Ureter (tissue), 1 donor: ENCODE measurements at regions not wholly inside any gene's neighbourhood (a gene's known extent, or its start where the extent isn't known, plus 50 kb on each side); places are given as distances from the start of the nearest gene placed in this dataset.

Source experiments
- DNase-seq: peaks from one replicate; pipeline ENCODE4 v3.0.0-alpha.2; 2020; ENCODE audit warnings: low spot score
- donor health status: DM: yes; HTN: yes; CAD: no.

DNA sequence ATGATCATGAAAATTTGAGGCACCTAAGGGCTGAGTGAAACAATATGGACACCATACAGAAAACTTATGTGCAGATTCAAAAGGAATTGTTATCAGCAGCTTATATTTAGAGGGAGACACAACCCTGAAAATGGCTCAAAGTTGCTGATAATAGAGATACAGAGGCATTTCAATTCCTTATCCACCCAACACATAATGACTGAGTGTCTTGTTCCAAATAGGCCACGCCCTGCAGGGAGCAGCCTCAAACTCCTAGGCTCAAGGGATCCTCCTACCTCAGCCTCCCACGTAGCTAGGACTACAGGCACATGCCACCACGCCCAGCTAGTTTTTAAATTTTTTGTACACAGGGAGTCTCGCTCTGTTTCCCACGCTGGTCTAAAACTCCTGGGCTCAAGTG, 79.0 kb downstream of the LBH start:
- no peak for DNase-seq

DNA sequence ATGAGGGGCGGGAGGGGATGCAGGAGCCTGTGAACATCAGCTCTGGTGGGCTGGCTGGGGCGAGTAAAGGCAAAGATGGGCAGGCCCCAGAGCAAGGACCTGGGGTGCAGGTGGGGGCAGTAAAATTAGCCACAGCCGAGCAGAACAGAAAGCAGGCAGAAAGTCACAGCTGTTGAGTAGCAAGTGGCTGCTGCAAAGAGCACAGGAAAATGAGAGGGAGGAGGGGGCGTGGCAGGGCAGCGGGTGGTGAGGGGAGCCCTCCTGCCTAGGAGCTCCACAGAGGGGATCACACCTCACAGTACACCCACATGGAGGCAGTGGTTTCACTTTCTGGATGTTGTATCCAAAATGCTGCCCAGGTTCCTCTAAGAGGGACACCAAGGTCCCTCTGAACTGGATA, 79.6 kb downstream of the LBH start:
- DNase-seq, result no peak

DNA sequence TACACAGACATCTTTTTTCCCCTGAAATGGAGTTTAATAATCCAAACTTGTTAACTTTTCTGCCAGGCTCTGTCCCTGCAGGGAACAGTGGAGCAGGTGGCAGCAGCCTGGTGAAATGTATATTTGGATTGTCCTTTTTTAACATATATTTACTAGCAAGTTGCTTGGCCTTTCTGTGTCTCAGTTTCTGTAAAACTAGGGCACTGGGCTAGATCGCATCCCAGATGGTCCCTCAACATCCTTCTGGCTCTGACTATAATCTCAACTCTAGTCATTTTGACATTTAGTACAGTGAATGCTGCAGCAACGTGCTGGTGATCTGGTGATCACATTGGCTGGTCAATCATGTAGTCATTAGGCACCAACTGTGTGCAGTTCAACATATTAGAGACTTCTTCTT, 80.4 kb downstream of the LBH start:
- no peak for DNase-seq

DNA sequence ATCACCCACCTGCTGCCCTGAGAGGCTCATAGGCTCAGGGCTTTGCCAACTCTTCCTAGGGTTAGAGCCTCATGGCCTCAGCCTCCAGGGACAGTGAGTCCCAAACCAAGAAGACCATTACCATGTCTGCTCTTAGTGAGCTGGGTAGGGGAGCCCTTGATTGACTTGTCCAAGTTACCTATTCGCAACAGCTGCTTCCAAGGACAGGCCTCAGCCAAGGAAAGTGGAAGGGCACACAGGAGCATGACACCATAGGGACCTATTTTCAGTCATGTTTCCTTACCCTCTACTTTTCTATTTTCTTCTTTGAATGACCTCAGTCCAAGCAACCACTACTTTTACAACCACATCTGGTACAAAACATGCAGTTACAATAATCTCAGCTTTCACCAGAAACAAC, 81.6 kb downstream of the LBH start:
- no peak for DNase-seq

DNA sequence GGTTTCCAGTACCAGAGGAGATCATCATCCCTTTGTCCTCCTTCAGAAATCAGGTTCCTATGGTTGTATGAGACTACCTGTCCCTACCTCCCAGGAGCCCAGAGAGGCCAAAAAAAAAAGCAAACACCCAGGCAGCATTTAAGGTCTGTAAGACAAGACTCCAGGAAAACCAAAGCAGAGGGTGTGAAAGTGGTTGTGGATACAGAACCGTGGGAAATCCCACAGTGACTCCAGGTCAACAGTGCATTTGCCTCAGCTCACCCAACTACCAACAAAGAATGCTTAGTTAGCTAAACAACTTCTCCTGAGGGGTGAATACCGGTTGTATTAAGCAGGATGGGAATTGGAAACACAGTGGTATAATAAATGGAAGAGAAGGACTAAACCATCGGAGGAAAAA, 83.6 kb downstream of the LBH start:
- DNase-seq, result no peak

DNA sequence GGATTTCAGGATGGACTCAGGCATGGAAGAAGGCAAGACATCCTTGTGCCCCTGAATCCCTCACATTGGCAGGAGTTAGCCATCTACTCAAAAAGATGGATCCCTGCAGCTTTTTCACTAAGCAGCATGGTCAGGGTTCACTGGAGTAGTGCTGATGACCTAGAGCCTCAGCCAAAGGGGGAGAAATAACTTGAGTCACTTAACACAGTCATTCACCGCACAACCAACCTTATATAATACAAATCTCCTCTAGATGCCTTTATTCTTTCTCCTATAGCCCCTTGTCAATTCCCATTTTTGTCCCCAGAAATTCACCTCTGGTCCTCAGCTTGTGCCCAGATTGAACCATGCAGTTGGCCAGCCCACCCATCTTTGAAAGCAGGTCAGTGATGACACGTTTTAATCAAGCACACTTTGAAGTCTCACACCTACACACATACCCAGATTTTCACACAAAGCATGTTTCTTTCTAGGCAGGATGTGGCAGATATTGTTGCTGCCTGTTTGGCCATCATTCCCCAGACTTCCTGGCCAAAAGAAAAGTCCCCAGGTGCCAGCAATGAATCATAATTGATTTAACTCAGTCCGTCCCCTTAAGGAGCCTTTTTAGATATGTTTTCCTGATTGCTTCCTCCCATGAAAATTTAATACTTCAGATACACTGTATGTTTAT, 84.2 kb downstream of the LBH start:
- DNase-seq, result no peak

DNA sequence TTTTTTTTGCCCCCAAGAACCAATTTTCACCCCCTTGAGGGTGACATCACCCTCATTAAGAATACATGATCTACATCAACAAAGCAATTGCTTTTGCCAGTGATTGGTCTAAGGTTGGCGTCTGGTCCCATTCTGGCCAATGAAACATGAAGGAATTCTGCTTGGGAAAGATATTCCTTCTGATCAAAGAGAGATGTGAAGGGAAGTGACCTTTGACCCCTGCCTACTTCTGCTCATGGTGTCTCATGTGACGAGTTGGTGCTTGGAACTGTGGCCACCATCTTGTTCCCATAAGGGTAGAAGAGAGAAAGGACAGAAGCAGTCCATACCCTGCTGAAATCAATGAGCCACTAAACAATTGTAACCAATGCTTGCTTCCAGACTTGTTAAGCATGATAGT, 85.1 kb downstream of the LBH start:
- DNase-seq, result no peak

DNA sequence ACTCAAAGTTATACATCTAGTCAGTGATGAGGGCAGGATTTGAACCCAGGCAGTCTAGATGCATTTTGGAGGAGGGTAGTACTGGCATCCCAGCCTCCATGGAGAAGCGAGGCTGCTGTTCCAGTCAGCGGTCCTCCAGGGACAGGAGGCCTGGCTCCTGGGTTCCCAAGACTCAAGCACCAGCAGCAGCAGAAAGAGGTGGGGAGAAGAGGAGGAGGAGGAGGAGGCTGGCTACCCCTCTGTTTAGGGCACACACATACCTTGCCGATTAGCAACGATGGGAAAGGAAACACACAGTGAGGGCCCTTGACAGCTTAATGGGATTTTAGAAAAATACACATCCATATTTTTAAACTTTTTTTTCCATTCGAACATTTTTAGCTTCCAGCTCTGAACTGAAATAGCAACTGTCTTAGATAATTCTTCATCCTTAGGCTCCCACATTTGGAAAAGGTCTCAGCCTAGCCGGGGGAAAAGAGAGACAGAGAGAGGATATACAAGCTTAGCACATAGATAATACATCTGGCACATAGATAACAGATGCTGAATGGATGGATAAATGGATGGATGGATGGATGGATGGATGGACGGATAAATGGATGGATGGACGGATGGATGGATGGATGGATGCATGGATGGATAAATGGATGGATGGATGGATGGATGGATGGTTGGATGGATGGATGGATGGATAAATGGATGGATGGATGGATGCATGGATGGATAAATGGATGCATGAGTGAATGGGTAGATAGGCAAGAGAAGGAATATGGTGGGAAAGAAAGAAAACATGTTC, 87.9 kb downstream of the LBH start:
- DNase-seq, result no peak

DNA sequence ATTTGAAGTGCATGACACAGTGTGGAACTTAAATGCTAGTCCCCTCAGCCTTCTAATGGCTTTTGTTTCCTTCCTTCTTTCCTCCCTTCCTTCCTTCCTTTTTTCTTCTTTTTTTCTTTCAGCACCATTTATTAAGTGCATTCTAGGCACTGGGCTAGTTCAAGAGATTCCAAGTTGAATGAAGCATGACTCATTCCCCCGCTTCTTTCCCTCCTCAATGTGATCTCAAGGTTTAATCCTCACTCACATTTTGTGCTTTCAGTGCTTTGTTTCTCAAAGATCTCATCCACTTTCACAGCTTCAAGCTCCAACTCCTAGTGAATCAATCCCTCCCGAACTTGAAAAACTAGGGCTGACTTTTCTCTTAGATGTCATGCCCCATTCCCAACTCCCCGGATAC, 90.1 kb downstream of the LBH start:
- no peak for DNase-seq

DNA sequence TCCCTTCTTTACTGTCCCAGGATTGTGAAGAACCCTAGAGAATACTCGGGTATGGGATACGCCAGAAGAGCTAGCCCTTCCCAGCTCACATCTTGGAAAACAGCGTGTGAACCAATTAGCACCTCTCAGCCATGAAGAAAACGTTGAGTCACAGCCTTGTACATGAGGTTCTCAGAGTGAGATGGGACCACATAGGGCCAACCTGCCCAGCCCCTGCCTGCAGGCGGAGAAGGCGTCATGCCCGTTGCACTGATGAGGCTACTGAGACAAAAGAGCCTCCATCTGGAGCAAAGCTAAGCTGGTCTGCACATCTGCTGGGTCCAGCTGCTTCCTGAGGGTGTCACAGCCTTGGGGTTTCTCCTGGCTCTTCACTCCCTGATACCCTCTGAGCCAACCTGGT, 92.2 kb downstream of the LBH start:
- DNase-seq, result no peak

DNA sequence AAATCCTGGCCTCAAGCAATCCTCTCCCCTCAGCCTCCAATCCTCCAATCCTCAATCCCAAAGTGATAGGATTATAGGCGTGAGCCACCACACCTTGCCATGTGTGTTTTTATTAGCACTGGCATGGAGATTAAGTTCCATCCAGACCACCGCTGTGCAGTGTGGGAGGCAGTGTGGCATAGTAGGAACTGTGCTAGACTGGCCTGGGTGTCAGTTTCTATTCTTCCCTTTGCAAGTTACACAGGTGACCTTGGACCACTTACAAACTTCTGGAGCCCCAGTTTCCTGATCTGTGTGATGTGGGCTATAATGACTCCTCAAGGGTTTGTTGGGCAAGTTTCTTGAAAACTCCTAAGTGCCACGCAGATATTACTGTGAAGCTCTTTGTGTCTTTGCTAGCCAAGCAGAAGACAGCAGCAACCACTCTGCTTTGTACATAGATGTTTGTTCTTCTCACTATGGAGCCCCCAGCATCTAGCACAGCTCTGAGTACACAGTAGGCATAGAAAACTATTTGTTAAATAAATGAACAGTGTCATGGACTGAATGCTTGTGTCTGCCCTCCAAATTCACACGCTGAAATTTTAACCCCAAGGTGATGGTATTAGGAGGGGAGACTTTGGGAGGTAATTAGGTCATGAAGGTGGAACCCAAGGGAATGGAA, 93.0 kb downstream of the LBH start:
- DNase-seq, result no peak

DNA sequence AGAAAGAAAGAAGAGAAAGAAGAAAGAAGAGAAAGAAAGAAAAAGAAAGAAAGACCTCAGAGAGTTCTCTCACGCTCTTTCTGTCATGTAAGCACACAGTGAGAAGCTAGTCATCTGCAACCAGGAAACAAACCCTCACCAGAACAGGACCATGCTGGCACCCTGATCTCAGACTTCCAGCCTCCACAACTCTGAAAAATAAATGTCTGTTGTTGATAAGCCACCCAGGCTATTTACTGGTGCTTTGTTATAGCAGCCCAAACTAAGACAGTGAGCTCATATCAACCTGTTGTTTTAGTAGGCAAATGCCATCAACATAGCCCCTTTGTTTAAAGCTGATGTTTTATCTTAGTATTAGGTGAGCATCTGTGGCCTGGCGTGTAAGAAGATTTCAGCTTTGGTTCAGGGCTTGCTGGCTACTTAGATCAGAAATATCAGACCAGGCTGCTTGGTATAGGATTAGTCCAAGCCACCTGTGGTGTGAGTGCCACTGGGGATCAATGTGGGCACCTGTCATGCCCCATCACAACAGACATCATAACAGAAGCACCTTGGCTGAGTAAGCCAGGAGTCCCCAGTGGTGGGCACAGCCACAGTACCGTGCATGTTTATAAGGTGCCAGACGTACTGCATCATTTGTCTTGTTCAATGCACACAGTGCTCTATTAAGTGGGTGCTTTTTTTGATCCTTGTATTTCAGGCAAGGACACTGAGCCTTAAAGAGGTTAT, 94.4 kb downstream of the LBH start:
- no peak for DNase-seq

DNA sequence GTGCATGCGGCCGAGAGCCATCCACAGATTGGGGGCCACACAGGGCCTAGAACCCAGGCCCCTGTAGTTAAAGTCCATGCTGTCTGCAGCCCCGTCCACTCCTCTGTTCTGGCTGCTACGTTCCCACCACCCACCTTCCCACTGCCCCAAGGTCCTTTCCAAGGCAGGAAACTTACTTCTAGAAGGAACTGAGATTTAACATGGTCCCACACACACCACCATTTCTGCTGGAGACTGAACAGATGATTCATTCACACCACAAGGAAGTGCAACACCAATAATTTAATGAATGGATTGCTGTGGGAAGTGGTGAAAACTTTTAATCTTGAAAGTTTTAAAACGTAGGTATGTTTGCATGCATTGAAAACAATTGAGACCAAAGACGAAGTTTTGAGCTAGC, 95.2 kb downstream of the LBH start:
- DNase-seq, result no peak

DNA sequence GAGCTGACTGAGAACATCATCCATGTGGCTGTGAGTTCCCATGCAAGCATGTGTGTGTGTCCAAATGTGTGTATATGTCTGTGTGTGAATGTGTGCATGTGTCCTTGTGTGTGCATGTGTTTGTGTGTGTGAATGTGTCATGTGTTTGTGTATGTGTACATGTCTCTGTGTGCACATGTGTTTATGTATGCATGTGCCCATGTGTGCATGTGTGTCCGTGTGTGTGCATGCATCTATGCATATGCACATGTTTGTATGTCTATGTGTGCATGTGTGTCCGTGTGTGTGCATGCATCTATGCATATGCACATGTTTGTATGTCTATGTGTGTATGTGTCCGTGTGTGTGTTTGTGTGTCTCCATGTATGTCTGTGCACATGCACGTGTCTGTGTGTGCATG, 99.7 kb downstream of the LBH start:
- no peak for DNase-seq

DNA sequence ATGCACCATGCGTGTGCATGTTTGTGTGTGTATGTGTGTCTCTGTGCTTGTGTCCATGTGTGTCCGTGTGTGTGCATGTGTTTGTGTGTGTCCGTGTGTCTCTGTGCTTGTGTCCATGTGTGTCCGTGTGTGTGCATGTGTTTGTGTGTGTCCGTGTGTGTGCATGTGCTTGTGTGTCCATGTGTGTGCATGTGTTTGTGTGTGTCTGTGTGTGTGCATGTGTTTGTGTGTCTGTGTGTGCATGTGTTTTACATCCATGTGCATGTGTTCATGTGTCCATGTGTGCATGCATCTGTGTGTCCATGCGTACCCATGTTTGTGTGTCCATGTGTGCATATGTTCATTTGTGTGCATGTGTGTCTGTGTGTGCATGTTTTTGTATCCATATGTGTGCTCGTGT, 100.5 kb downstream of the LBH start:
- no peak for DNase-seq

DNA sequence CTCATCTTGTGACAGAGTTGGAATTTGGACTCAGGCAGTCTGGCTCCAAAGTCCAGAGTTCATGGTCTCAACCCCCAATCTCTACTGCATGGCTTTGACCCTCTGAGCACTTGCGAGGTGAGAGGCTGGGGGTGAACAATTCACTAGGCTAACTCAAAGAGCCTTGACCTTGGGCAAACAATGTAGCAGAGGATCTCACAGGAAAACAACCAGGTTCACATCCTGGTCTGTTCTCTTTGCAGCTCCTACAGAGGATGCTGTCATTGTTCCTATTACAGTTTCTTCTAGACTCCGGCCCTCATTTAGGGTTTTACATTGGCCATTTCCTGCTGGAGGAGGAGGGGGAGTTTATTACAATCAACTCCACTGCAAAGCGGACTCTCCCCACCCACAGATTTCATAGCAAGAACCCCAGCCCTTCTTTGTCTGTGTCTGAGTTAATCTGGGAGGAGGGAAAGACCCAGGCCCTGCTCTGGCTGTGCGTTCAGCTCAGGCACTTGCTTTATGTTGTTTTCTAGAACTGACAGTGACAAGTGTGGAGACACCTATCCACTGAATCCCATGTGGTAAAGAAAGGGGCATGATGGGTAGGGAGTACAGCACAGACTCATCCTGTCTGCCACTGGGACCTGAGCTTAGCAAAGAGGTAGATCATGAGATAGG, 101.6 kb downstream of the LBH start:
- no peak for DNase-seq

DNA sequence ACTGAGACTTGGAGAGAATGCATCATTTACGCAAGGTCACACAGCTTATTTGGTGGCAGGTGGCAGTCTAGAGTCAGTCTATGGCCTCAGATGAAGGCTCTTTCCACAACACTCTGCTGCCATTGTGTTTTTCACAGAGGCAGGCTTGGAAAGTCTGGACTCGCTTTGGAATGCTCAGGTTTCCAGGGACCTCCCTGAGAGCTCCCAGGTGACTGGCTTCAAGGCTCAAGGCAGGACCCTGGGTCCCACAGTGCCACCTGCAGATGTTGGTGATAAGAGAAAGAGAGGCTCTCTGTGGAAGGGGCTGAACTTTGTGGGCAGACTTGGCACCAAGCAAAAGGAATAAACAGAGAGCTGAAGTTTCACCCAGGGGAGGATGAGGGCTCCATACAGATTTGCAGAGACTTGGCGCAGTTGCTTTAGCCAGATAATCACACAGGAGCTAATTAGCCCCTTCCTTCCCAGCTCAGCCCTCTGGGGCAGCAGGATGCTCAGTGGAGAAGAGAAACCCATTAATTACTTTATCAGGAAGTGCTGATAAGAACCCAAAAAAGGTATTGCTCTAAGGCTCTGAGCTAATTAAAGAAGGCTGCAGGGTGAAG, 103.5 kb downstream of the LBH start:
- no peak for DNase-seq

DNA sequence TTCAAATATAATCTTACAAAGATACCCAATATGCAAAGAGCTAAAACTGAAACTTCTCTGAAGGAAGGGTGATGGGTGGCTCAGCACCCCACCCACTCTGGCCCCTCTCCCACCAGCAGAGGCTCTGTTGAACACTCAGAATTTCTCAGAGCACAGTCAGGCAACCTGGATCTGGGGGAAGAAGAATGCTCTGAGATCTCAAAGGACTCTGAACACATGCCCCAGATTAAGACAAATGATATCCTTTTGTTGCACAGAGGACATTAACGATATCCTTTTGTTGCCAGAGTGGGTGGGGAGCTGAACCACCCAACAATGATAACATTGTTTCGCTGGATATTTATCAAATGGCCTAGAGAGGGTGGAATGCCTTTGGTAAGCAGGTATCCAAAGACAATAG, 104.8 kb downstream of the LBH start:
- DNase-seq, result no peak

DNA sequence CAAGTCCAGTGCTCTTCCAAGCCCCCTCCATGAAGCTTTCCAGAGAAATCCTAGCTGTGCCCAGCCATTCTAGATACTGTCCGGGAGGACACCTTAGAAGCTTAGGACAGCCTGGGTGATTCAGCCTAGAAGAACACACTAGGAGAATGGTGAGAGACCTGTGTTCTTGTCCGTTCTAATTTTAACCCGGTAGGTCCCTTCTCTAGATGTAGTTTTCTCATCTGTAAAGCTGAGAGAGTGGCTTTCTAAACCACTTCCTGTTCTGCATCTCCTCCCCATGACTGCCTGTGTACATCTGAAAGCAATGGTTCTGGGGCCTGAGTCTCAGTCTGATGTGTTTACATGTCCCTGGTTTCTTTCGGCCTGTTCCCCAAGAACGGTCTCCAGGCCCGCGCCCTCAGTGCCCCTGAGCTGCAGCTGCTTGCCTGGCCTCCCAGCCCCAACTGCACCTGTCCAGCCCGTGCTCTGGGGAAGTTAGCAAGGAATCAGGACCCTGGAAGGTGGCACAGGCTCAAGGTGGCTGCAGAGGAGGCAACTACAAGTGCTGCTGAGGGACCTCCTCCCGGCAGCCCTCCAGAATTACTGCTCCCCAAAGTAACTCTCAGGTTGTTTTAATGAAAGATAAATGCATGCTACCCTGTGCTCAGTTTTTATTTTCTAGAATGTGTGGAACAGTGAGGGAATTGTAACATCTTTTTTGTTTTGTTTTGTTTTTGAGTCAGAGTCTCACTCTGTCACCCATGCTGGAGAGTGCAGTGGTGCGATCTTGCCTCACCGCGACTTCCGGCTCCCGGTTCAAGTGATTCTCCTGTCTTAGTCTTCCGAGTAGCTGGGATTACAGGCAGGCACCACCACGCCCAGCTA, 105.9 kb downstream of the LBH start:
- DNase-seq, result no peak

DNA sequence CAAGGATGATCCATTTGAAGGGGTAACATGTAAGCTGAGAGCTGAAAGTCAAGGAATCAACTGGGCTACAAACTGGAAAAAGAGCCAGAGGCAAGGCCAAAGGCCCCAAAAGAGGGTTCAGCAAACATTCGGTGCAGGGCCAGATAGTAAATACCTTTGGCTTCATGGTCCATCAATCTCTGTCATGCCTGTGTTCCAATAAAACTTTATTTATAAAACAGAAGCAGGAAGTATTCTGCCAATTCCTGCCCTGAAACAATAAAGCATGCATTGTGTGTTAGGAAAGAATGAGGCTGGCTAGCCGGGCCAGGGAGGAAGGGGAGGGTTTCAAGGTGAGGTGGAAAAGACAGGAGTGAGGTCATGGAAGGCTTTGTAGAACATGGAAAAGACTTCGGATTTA, 107.1 kb downstream of the LBH start:
- no peak for DNase-seq

DNA sequence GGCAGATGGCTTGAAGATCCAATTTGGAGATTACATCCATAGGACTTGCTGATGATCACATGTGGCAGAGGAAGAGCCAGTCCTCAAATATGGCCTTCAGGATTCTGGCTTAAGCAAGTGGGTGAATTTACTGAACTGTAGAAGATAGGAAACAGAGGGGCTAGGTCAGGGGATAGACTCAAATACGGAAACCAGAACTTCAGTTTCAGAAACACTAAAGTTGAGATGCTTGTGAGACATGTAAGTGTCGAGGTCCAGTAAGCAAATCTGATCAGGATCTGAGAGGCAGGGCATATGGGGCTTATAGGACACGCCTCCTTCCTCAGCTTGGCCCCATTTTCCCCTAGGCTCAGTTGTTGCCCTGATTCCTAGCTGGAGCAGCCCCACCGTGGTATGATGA, 107.7 kb downstream of the LBH start:
- DNase-seq, result no peak
